ENCODE measurements at regions not wholly inside any gene's neighbourhood (a gene's known extent, or its start where the extent isn't known, plus 50 kb on each side); places are given as distances from the start of the nearest gene placed in this dataset.

DNA sequence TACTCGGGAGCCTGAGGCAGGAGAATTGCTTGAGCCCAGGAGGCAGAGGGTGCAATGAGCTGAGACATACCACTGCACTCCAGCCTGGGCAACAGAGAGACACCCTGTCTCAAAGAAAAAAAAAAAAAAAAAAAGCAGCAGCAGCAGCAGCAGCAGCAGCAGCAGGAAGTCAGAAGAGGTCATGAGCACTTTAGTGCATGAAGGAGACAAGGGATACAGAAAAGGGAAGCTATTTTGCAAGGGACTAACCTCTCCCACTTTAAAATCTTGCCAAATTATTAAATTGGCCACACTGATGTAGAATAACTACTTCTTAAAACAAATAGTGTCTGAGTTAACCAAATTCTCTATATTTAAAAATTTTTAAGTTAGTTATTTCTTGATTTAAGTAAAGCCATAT, 113.4 kb upstream of the PDE1A start:
- H3K36me3 ChIP-seq (ENCODE audit: insufficient read depth in 1 of 2, low read depth in 1 of 2) = no peaks in the 10 kb centered on the region
- no peaks in the 10 kb centered on the region for H3K9me3 ChIP-seq
- ATAC-seq (no peak), DNase-seq (no peak)
- no peaks in the 10 kb centered on the region for H3K4me1 ChIP-seq
- 35 to 70% (median 43%) methylated on average over 1 of the region's 1 CpG for WGBS, 3 donors
- intact Hi-C loops (cut with DNase I) = no loop called here
- H3K27ac ChIP-seq = no peak overlapping the region
- TF ChIP-seq, protein P1, sequence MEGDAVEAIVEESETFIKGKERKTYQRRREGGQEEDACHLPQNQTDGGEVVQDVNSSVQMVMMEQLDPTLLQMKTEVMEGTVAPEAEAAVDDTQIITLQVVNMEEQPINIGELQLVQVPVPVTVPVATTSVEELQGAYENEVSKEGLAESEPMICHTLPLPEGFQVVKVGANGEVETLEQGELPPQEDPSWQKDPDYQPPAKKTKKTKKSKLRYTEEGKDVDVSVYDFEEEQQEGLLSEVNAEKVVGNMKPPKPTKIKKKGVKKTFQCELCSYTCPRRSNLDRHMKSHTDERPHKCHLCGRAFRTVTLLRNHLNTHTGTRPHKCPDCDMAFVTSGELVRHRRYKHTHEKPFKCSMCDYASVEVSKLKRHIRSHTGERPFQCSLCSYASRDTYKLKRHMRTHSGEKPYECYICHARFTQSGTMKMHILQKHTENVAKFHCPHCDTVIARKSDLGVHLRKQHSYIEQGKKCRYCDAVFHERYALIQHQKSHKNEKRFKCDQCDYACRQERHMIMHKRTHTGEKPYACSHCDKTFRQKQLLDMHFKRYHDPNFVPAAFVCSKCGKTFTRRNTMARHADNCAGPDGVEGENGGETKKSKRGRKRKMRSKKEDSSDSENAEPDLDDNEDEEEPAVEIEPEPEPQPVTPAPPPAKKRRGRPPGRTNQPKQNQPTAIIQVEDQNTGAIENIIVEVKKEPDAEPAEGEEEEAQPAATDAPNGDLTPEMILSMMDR (IDR thresholded peaks at IDR 0.05) = no peak
- no peaks in the 10 kb centered on the region for H3K27me3 ChIP-seq (ENCODE audit: insufficient read depth in 3 of 3, low read length in 2 of 3)
- no peak overlapping the region for H3K4me3 ChIP-seq

DNA sequence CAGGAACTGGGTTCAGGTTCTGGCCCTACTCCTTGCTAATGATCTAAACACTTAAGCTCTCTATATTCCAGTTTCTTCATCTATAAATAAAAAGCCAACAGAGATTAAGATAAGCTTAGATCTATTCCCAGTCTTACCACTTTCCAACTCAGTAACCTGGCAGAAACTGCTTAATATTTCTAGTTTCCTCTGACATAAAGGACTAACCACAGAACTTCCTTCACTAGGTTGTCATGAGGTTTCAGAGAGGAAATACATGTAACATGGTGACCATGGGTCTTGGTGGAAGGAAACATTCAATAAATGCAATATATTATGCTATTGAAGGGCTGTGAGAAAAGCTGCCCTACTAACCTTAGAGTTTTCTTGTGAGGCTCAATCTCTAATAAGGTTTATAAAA, 114.4 kb upstream of the PDE1A start:
- Histone ChIP-seq H3K4me1 (no peaks in the 10 kb centered on the region), H3K9me3 (no peaks in the 10 kb centered on the region), H3K27me3 (ENCODE audit: insufficient read depth in 3 of 3, low read length in 2 of 3) (no peaks in the 10 kb centered on the region), H3K36me3 (ENCODE audit: insufficient read depth in 1 of 2, low read depth in 1 of 2) (no peaks in the 10 kb centered on the region), H3K27ac (no peak overlapping the region), H3K4me3 (no peak overlapping the region)
- ATAC-seq (no peak), DNase-seq (no peak)
- intact Hi-C loops (cut with DNase I) = no loop called here
- TF ChIP-seq, protein P1 (IDR thresholded peaks at IDR 0.05) = no peak

- no peak overlapping the region for H3K4me3 ChIP-seq
- intact Hi-C loops (cut with DNase I) = no loop called here
- H3K36me3 ChIP-seq (ENCODE audit: insufficient read depth in 1 of 2, low read depth in 1 of 2) = no peaks in the 10 kb centered on the region
- H3K27ac ChIP-seq = no peak overlapping the region
- TF ChIP-seq, protein P1 (IDR thresholded peaks at IDR 0.05) = no peak
- no peaks in the 10 kb centered on the region for H3K9me3 ChIP-seq
- no peaks in the 10 kb centered on the region for H3K27me3 ChIP-seq (ENCODE audit: insufficient read depth in 3 of 3, low read length in 2 of 3)
- 31 to 47% (median 36%) methylated on average over 6 of the region's 6 CpGs for WGBS, 3 donors
- ATAC-seq (no peak), DNase-seq (no peak)
- H3K4me1 ChIP-seq = no peaks in the 10 kb centered on the region
These were observed 115.8 kb upstream of the PDE1A start for GRCh38 chr2:182542501-182543258.

GRCh38 chr2:182543741-182544525, 117.1 kb upstream of the PDE1A start:
- intact Hi-C loops (cut with DNase I) = no loop called here
- TF ChIP-seq, protein P1 (IDR thresholded peaks at IDR 0.05) = no peak
- ATAC-seq (no peak), DNase-seq (no peak)
- 85 to 90% (median 88%) methylated on average over 3 of the region's 3 CpGs for WGBS, 3 donors
- Histone ChIP-seq H3K27ac (no peak overlapping the region), H3K9me3 (no peaks in the 10 kb centered on the region), H3K36me3 (ENCODE audit: insufficient read depth in 1 of 2, low read depth in 1 of 2) (no peaks in the 10 kb centered on the region), H3K4me1 (no peaks in the 10 kb centered on the region), H3K27me3 (ENCODE audit: insufficient read depth in 3 of 3, low read length in 2 of 3) (no peaks in the 10 kb centered on the region), H3K4me3 (no peak overlapping the region)

Data from psoas muscle (tissue), 7 donors.